GM23338 (cell line): ENCODE measurements at regions not wholly inside any gene's neighbourhood (a gene's known extent, or its start where the extent isn't known, plus 50 kb on each side); places are given as distances from the start of the nearest gene placed in this dataset.

ENCODE experiments used
- CREB1 ChIP-seq: fragments of 250-450 bp; sonication (Bioruptor Pico); IDR thresholded peaks from 2 replicates; pipeline ENCODE4 v1.5.0; 2020; ENCODE audit warnings: low read depth, mild to moderate bottlenecking, moderate library complexity
- EZH2 ChIP-seq: fragments of 200-600 bp; sonication (generic); IDR thresholded peaks from one replicate; pipeline ENCODE4 v1.8.0; 2017; ENCODE audit warnings: antibody characterized with exemption, mild to moderate bottlenecking, low read depth; ENCODE audit not compliant: unreplicated experiment
- EZH2phosphoT487 ChIP-seq: fragments of 200-600 bp; sonication (generic); IDR thresholded peaks from one replicate; pipeline ENCODE4 v1.8.1; 2018; ENCODE audit warnings: antibody characterized with exemption; ENCODE audit not compliant: unreplicated experiment
- JUNB ChIP-seq: IDR thresholded peaks from one replicate; pipeline ENCODE4 v1.6.1; 2016; ENCODE audit warnings: antibody characterized with exemption; ENCODE audit not compliant: unreplicated experiment
- NANOG ChIP-seq: IDR thresholded peaks from 2 replicates; pipeline ENCODE4 v1.6.1; 2016; ENCODE audit warnings: antibody characterized with exemption, borderline replicate concordance
- POLR2AphosphoS5 ChIP-seq: IDR thresholded peaks from 2 replicates; pipeline ENCODE4 v1.6.1; 2016; ENCODE audit warnings: antibody characterized with exemption, low read depth
- STAT1 ChIP-seq: IDR thresholded peaks from one replicate; pipeline ENCODE4 v1.6.1; 2016; ENCODE audit warnings: antibody characterized with exemption; ENCODE audit not compliant: unreplicated experiment
- ZNF114 ChIP-seq: fragments of 250-450 bp; sonication (Bioruptor Pico); IDR thresholded peaks from 2 replicates; pipeline ENCODE4 v1.5.0; 2020; ENCODE audit warnings: mild to moderate bottlenecking, moderate library complexity
- ZNF331 ChIP-seq: fragments of 250-450 bp; sonication (Bioruptor Pico); IDR thresholded peaks from 2 replicates; pipeline ENCODE4 v1.5.0; 2020; ENCODE audit warnings: low read depth, mild to moderate bottlenecking, moderate library complexity
- TF ChIP-seq, protein P1 (sequence below), 2 experiments: fragments of 200-600 bp in 1 of 2; sonication (generic) in 1 of 2; conservative IDR thresholded peaks; 2 replicates each; pipeline versions ENCODE4 v1.5.1 to v1.6.1; 2016 to 2017; ENCODE audit warnings: antibody characterized with exemption in 2 of 2, low read depth in 2 of 2, mild to moderate bottlenecking in 2 of 2, moderate library complexity in 1 of 2
- TF ChIP-seq, protein P2 (sequence below): IDR thresholded peaks from one replicate; pipeline ENCODE4 v1.6.1; 2018; ENCODE audit warnings: antibody characterized with exemption; ENCODE audit not compliant: unreplicated experiment
- TF ChIP-seq, protein P3 (sequence below): IDR thresholded peaks from 2 replicates; pipeline ENCODE4 v1.6.1; 2016; ENCODE audit warnings: antibody characterized with exemption
- TF ChIP-seq, protein P4 (sequence below): fragments of 250-450 bp; sonication (Bioruptor Pico); IDR thresholded peaks from 2 replicates; pipeline ENCODE4 v1.5.0; 2020; ENCODE audit warnings: mild to moderate bottlenecking, moderate library complexity

DNA sequence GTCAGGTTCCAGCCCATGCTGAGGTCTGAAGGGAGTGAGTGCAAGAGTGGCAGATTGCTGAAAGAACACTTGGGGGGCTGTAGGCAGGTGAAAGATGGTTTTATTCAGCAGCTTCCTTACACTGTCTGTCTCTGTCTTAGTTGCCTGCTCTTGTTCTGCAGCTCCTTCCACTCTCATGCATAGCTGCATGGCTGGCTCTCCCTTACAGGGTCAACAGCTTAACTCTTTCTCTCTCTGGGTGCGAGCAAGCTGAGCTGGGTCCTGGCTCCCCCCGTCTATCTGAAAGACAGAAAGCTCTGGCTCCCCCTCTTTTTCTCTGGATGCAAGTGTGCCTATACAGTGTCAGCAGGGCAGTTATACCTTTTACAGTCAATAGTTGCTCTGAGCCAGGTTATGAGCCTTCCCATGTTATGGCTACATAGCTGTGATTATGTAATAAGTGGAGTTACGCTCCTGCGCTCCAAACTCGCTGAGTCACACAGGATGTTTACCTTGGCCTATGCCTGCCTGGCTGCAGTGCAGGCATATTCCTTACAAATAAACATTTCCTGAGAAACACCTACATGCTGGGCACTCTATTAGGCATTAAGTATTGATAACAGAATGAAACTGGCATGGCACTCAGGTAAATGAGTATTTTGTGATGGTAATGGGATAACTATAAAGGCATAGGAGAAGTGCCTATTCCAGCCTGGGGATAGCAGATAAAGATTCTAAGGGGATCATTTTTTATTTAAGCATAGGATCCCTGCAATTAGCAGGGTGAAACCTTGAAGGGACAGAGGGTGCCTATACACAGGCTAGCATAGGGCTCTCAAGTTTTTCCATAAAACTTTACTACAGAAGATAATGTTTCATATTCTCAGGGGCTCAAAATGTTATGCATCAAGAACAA, 826.9 kb upstream of the PCDH9 start:
- TF ChIP-seq, protein P1, sequence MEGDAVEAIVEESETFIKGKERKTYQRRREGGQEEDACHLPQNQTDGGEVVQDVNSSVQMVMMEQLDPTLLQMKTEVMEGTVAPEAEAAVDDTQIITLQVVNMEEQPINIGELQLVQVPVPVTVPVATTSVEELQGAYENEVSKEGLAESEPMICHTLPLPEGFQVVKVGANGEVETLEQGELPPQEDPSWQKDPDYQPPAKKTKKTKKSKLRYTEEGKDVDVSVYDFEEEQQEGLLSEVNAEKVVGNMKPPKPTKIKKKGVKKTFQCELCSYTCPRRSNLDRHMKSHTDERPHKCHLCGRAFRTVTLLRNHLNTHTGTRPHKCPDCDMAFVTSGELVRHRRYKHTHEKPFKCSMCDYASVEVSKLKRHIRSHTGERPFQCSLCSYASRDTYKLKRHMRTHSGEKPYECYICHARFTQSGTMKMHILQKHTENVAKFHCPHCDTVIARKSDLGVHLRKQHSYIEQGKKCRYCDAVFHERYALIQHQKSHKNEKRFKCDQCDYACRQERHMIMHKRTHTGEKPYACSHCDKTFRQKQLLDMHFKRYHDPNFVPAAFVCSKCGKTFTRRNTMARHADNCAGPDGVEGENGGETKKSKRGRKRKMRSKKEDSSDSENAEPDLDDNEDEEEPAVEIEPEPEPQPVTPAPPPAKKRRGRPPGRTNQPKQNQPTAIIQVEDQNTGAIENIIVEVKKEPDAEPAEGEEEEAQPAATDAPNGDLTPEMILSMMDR (conservative IDR thresholded peaks at IDR 0.05; ENCODE audit: low read depth in 2 of 2) = no peak
- TF ChIP-seq NANOG (no peak), STAT1 (no peak), ZNF114 (CRISPR knock-in tag) (no peak), EZH2 (no peak), CREB1 (no peak), POLR2AphosphoS5 (no peak), EZH2phosphoT487 (no peak), JUNB (no peak), ZNF331 (CRISPR knock-in tag) (no peak)
- TF ChIP-seq, protein P2, sequence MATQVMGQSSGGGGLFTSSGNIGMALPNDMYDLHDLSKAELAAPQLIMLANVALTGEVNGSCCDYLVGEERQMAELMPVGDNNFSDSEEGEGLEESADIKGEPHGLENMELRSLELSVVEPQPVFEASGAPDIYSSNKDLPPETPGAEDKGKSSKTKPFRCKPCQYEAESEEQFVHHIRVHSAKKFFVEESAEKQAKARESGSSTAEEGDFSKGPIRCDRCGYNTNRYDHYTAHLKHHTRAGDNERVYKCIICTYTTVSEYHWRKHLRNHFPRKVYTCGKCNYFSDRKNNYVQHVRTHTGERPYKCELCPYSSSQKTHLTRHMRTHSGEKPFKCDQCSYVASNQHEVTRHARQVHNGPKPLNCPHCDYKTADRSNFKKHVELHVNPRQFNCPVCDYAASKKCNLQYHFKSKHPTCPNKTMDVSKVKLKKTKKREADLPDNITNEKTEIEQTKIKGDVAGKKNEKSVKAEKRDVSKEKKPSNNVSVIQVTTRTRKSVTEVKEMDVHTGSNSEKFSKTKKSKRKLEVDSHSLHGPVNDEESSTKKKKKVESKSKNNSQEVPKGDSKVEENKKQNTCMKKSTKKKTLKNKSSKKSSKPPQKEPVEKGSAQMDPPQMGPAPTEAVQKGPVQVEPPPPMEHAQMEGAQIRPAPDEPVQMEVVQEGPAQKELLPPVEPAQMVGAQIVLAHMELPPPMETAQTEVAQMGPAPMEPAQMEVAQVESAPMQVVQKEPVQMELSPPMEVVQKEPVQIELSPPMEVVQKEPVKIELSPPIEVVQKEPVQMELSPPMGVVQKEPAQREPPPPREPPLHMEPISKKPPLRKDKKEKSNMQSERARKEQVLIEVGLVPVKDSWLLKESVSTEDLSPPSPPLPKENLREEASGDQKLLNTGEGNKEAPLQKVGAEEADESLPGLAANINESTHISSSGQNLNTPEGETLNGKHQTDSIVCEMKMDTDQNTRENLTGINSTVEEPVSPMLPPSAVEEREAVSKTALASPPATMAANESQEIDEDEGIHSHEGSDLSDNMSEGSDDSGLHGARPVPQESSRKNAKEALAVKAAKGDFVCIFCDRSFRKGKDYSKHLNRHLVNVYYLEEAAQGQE = no peak
- TF ChIP-seq, protein P3, sequence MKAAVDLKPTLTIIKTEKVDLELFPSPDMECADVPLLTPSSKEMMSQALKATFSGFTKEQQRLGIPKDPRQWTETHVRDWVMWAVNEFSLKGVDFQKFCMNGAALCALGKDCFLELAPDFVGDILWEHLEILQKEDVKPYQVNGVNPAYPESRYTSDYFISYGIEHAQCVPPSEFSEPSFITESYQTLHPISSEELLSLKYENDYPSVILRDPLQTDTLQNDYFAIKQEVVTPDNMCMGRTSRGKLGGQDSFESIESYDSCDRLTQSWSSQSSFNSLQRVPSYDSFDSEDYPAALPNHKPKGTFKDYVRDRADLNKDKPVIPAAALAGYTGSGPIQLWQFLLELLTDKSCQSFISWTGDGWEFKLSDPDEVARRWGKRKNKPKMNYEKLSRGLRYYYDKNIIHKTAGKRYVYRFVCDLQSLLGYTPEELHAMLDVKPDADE = no peak
- TF ChIP-seq, protein P4, sequence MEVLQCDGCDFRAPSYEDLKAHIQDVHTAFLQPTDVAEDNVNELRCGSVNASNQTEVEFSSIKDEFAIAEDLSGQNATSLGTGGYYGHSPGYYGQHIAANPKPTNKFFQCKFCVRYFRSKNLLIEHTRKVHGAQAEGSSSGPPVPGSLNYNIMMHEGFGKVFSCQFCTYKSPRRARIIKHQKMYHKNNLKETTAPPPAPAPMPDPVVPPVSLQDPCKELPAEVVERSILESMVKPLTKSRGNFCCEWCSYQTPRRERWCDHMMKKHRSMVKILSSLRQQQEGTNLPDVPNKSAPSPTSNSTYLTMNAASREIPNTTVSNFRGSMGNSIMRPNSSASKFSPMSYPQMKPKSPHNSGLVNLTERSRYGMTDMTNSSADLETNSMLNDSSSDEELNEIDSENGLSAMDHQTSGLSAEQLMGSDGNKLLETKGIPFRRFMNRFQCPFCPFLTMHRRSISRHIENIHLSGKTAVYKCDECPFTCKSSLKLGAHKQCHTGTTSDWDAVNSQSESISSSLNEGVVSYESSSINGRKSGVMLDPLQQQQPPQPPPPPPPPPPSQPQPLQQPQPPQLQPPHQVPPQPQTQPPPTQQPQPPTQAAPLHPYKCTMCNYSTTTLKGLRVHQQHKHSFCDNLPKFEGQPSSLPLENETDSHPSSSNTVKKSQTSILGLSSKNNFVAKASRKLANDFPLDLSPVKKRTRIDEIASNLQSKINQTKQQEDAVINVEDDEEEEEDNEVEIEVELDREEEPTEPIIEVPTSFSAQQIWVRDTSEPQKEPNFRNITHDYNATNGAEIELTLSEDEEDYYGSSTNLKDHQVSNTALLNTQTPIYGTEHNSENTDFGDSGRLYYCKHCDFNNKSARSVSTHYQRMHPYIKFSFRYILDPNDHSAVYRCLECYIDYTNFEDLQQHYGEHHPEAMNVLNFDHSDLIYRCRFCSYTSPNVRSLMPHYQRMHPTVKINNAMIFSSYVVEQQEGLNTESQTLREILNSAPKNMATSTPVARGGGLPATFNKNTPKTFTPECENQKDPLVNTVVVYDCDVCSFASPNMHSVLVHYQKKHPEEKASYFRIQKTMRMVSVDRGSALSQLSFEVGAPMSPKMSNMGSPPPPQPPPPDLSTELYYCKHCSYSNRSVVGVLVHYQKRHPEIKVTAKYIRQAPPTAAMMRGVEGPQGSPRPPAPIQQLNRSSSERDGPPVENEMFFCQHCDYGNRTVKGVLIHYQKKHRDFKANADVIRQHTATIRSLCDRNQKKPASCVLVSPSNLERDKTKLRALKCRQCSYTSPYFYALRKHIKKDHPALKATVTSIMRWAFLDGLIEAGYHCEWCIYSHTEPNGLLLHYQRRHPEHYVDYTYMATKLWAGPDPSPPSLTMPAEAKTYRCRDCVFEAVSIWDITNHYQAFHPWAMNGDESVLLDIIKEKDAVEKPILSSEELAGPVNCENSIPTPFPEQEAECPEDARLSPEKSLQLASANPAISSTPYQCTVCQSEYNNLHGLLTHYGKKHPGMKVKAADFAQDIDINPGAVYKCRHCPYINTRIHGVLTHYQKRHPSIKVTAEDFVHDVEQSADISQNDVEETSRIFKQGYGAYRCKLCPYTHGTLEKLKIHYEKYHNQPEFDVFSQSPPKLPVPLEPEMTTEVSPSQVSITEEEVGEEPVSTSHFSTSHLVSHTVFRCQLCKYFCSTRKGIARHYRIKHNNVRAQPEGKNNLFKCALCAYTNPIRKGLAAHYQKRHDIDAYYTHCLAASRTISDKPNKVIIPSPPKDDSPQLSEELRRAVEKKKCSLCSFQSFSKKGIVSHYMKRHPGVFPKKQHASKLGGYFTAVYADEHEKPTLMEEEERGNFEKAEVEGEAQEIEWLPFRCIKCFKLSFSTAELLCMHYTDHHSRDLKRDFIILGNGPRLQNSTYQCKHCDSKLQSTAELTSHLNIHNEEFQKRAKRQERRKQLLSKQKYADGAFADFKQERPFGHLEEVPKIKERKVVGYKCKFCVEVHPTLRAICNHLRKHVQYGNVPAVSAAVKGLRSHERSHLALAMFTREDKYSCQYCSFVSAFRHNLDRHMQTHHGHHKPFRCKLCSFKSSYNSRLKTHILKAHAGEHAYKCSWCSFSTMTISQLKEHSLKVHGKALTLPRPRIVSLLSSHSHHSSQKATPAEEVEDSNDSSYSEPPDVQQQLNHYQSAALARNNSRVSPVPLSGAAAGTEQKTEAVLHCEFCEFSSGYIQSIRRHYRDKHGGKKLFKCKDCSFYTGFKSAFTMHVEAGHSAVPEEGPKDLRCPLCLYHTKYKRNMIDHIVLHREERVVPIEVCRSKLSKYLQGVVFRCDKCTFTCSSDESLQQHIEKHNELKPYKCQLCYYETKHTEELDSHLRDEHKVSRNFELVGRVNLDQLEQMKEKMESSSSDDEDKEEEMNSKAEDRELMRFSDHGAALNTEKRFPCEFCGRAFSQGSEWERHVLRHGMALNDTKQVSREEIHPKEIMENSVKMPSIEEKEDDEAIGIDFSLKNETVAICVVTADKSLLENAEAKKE = no peak
